ENCODE measurements at regions not wholly inside any gene's neighbourhood (a gene's known extent, or its start where the extent isn't known, plus 50 kb on each side); places are given as distances from the start of the nearest gene placed in this dataset.

GRCh38 chr4:123952530-123953274 is 556.1 kb downstream of the SPRY1 start:
- TF ChIP-seq EZH2 (IDR thresholded peaks at IDR 0.05; ENCODE audit: insufficient read depth, poor library complexity, severe bottlenecking) (no peak), EZH2phosphoT487 (IDR thresholded peaks at IDR 0.05; ENCODE audit: insufficient read depth, low read depth) (no peak)
